22Rv1 (cell line): ENCODE measurements at regions not wholly inside any gene's neighbourhood (a gene's known extent, or its start where the extent isn't known, plus 50 kb on each side); places are given as distances from the start of the nearest gene placed in this dataset.

Source experiments
- H3K27ac ChIP-seq: fragments of 450-650 bp; 2 replicates; pipeline ENCODE4 v1.5.1; 2017
- CTCF ChIP-seq: fragments of 450-650 bp; IDR thresholded peaks from 2 replicates; pipeline ENCODE4 v1.5.1; 2017; ENCODE audit warnings: mild to moderate bottlenecking
- ZFX ChIP-seq: fragments of 450-650 bp; IDR thresholded peaks from 2 replicates; pipeline ENCODE4 v1.6.1; 2017; ENCODE audit warnings: antibody characterized with exemption, borderline replicate concordance

- H3K27ac ChIP-seq: no peak overlapping the region
- no peak for TF ChIP-seq ZFX
- no peak for TF ChIP-seq CTCF
These were observed 687.1 kb upstream of the SLITRK1 start for GRCh38 chr13:84569366-84569765.

- TF ChIP-seq CTCF (no peak), ZFX (no peak)
- H3K27ac ChIP-seq: no peak overlapping the region
These were observed 685.6 kb upstream of the SLITRK1 start for GRCh38 chr13:84567848-84568247.

GRCh38 chr13:84566780-84567179, 684.5 kb upstream of the SLITRK1 start:
- H3K27ac ChIP-seq: no peak overlapping the region
- TF ChIP-seq CTCF: no peak
- TF ChIP-seq ZFX: no peak

- H3K27ac ChIP-seq: no peak overlapping the region
- TF ChIP-seq ZFX (no peak), CTCF (no peak)
These were observed 681.3 kb upstream of the SLITRK1 start for GRCh38 chr13:84563611-84564010.

- no peak overlapping the region for H3K27ac ChIP-seq
- TF ChIP-seq ZFX: no peak
These were observed 671.0 kb upstream of the SLITRK1 start for GRCh38 chr13:84553227-84553626.

GRCh38 chr13:84543962-84544361, 661.7 kb upstream of the SLITRK1 start:
- no peak for TF ChIP-seq CTCF
- no peak for TF ChIP-seq ZFX
- no peak overlapping the region for H3K27ac ChIP-seq

GRCh38 chr13:84542348-84542747, 660.1 kb upstream of the SLITRK1 start:
- no peak for TF ChIP-seq ZFX
- TF ChIP-seq CTCF: no peak
- no peak overlapping the region for H3K27ac ChIP-seq

- TF ChIP-seq CTCF (no peak), ZFX (no peak)
- H3K27ac ChIP-seq: no peak overlapping the region
These were observed 654.6 kb upstream of the SLITRK1 start for GRCh38 chr13:84536906-84537305.
